ENCODE measurements at regions not wholly inside any gene's neighbourhood (a gene's known extent, or its start where the extent isn't known, plus 50 kb on each side); places are given as distances from the start of the nearest gene placed in this dataset.

DNA sequence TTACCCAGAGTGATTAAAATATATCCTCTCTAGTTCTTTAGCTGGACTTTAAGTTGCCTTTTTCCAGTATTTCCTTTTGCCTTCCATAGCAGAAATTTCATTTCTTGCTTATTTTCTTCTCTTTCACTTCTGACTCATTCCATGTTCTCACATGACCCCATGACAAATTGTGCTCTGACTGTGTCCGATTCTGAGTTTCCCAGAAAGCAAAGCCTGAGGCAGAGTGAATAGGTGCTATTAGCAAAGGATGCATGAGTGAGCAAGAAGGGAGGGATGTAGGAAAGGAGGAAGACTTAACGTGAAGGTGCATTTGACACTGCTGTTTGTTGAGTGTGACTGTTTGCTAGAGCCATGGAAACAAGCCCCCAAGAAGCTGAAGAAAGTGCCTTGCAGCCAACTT, 82.6 kb upstream of the CNTNAP4 start:
- 64 to 67% methylated on average over 2 of the region's 2 CpGs for WGBS, 2 experiments (ENCODE audit: insufficient coverage in 2 of 2)
- Histone ChIP-seq H3K9me3 (ENCODE audit: control insufficient read depth, low read length) (no peaks in the 10 kb centered on the region), H3K4me3 (ENCODE audit: extremely low read depth, insufficient read depth, low read length, poor library complexity, severe bottlenecking) (no peak overlapping the region)

DNA sequence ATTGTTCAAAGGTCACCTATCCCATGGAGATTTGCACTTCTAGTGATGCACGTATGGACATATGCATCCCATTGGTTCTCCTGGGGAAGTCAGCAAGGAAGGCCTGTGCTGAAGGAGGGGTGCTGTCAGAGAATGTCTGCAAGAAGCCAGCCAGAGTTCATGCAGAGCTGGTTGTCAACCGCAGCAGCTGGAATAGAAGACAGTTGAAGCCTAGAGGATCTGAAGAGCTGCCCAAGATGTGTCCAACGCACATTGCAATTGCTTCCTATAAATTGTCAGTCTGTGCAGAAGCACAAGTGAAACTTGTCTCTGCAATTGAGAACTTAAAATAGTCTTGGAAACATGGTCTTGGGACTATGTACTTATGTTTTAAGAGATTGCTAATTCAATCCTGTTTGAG, 82.1 kb upstream of the CNTNAP4 start:
- Histone ChIP-seq H3K27ac (ENCODE audit: low read depth, low read length, severe bottlenecking) (peak overlapping the region; percentile 78), H3K4me3 (ENCODE audit: extremely low read depth, insufficient read depth, low read length, poor library complexity, severe bottlenecking) (no peak overlapping the region), H3K9me3 (ENCODE audit: control insufficient read depth, low read length) (no peaks in the 10 kb centered on the region), H3K36me3 (ENCODE audit: control insufficient read depth, insufficient read depth, low read length) (no peaks in the 10 kb centered on the region), H3K4me1 (ENCODE audit: control insufficient read depth, insufficient read depth, low read length, poor library complexity, severe bottlenecking) (no peaks in the 10 kb centered on the region)
- 92 to 94% methylated on average over 3 of the region's 3 CpGs for whole genome bisulfite sequencing, 2 experiments (ENCODE audit: insufficient coverage in 2 of 2)

More for the DNA sequence above, 82.6 kb upstream of the CNTNAP4 start:
- Histone ChIP-seq H3K4me1 (ENCODE audit: control insufficient read depth, insufficient read depth, low read length, poor library complexity, severe bottlenecking) (no peaks in the 10 kb centered on the region), H3K27ac (ENCODE audit: low read depth, low read length, severe bottlenecking) (peak overlapping the region; percentile 78), H3K36me3 (ENCODE audit: control insufficient read depth, insufficient read depth, low read length) (no peaks in the 10 kb centered on the region)

DNA sequence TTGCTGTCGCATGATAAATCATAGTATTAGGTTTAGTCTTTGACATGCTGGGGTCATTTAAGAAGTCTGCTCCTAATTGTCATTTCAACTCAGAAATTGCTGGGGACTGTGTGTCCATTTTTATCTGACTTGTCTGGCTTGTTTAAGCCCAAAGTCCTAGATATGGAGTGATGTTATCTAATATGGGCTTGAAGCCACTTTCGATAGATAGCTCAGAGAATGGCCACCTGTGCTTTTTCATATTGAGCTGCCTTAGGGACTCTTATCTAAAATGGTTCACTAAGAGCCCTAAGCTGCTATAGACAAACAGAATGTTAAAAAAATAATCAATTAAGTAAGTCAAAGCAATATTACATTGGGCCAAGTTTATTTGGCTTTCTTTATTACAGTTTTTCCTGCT, 81.6 kb upstream of the CNTNAP4 start:
- Histone ChIP-seq H3K27ac (ENCODE audit: low read depth, low read length, severe bottlenecking) (no peak overlapping the region), H3K36me3 (ENCODE audit: control insufficient read depth, insufficient read depth, low read length) (no peaks in the 10 kb centered on the region), H3K4me3 (ENCODE audit: extremely low read depth, insufficient read depth, low read length, poor library complexity, severe bottlenecking) (no peak overlapping the region), H3K9me3 (ENCODE audit: control insufficient read depth, low read length) (no peaks in the 10 kb centered on the region), H3K4me1 (ENCODE audit: control insufficient read depth, insufficient read depth, low read length, poor library complexity, severe bottlenecking) (no peaks in the 10 kb centered on the region)
- 100% methylated on average over 1 of the region's 2 CpGs; no CpG with 5 or more reads in 1 of the 2 experiments for WGBS, 2 experiments (ENCODE audit: insufficient coverage in 2 of 2)

DNA sequence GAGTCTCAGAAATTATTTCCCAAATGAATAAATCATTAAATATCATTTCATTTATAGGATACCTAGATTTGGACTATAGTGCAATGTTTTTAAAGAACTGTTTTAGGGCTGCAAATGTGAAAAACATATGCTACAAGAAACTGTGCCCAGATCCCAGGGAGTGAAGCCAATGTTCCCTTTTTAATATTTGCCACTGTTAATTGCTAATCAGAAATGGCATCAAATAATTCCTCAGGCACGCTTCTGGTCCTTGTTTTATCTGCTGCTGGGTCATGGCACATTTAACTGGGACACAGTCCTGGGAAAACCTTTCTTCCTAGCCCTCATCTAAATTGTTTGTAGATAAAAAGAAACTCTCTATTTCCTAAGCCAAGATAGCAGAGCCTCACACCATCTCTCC, 79.3 kb upstream of the CNTNAP4 start:
- Histone ChIP-seq H3K36me3 (ENCODE audit: control insufficient read depth, insufficient read depth, low read length) (no peaks in the 10 kb centered on the region), H3K9me3 (ENCODE audit: control insufficient read depth, low read length) (no peaks in the 10 kb centered on the region), H3K4me1 (ENCODE audit: control insufficient read depth, insufficient read depth, low read length, poor library complexity, severe bottlenecking) (no peaks in the 10 kb centered on the region), H3K4me3 (ENCODE audit: extremely low read depth, insufficient read depth, low read length, poor library complexity, severe bottlenecking) (no peak overlapping the region), H3K27ac (ENCODE audit: low read depth, low read length, severe bottlenecking) (no peak overlapping the region)
- 60 to 89% methylated on average over 1 of the region's 1 CpG for WGBS, 2 experiments (ENCODE audit: insufficient coverage in 2 of 2)

DNA sequence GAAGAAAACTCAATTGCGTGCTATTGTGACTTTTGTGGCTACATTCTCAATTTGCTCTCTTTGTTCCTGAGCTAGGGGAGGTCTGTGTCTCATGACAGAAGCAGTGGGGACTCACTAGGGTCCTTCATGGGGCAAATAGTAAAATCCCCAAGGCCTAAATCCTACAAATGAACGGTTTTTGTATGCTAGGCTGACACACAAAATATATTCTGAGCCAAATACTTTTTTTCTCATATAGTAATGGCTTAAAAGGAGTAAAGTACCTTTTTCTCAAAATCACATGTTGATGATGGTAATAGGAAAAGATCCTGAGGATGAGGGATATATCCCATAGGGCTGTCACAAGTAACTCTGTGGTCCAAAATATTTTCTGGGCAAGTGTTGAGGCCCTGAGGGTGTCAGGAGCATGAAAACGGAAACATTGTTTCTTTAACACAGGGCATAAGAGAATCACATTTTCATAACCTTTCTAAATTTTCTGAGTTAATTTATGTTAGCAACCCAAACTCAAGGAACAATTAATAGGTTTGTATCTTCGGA, 77.5 kb upstream of the CNTNAP4 start:
- Histone ChIP-seq H3K36me3 (ENCODE audit: control insufficient read depth, insufficient read depth, low read length) (no peaks in the 10 kb centered on the region), H3K4me3 (ENCODE audit: extremely low read depth, insufficient read depth, low read length, poor library complexity, severe bottlenecking) (no peak overlapping the region), H3K9me3 (ENCODE audit: control insufficient read depth, low read length) (no peaks in the 10 kb centered on the region), H3K27ac (ENCODE audit: low read depth, low read length, severe bottlenecking) (no peak overlapping the region), H3K4me1 (ENCODE audit: control insufficient read depth, insufficient read depth, low read length, poor library complexity, severe bottlenecking) (no peaks in the 10 kb centered on the region)
- WGBS, 2 experiments (ENCODE audit: insufficient coverage in 2 of 2): 100% methylated on average over 2 of the region's 4 CpGs; no CpG with 5 or more reads in 1 of the 2 experiments

DNA sequence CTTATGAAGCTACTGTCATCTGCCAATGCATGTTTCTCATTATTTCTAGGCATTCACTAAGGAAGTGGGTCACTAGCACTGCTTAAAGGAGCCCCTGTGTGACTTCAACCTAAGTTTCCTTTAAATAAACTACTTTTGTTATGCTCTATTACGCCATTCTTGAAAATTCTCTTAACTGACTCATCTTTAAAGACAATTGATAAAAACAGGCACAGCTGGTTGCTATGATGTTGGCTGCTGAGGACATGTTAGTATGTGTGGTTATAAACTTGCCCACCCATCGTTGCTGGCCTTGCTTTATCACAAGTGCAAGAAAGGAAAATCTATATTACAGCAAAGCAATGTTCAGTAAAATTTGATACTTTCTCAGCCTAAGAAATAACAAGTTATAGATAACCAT, 75.8 kb upstream of the CNTNAP4 start:
- no peak overlapping the region for H3K4me3 ChIP-seq (ENCODE audit: extremely low read depth, insufficient read depth, low read length, poor library complexity, severe bottlenecking)
- no CpG with 5 or more reads among the region's 2 CpGs for WGBS, 2 experiments (ENCODE audit: insufficient coverage in 2 of 2)
- H3K27ac ChIP-seq (ENCODE audit: low read depth, low read length, severe bottlenecking): no peak overlapping the region
- H3K9me3 ChIP-seq (ENCODE audit: control insufficient read depth, low read length): no peaks in the 10 kb centered on the region
- no peaks in the 10 kb centered on the region for H3K4me1 ChIP-seq (ENCODE audit: control insufficient read depth, insufficient read depth, low read length, poor library complexity, severe bottlenecking)
- H3K36me3 ChIP-seq (ENCODE audit: control insufficient read depth, insufficient read depth, low read length): no peaks in the 10 kb centered on the region

DNA sequence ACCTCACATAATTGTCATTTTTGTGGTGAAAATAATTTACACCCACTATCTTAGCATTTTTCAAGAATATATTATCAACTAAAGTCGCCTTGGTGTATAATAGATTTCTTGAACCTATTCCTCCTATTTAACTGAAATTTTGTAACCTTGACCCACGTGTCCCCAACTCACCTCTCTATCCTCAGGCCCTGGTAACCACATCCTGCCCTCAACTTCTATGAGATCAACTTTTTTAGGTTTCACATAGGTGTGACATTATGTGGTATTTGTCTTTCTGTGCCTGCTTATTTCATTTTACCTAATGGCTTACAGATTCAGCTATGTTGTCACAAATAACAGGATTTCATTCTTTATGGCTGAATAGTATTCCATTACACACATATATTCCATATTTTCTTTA, 73.0 kb upstream of the CNTNAP4 start:
- H3K9me3 ChIP-seq (ENCODE audit: control insufficient read depth, low read length): no peaks in the 10 kb centered on the region
- no peaks in the 10 kb centered on the region for H3K36me3 ChIP-seq (ENCODE audit: control insufficient read depth, insufficient read depth, low read length)
- no peak overlapping the region for H3K27ac ChIP-seq (ENCODE audit: low read depth, low read length, severe bottlenecking)
- H3K4me1 ChIP-seq (ENCODE audit: control insufficient read depth, insufficient read depth, low read length, poor library complexity, severe bottlenecking): no peaks in the 10 kb centered on the region
- WGBS, 2 experiments (ENCODE audit: insufficient coverage in 2 of 2): 38 to 100% methylated on average over 1 of the region's 2 CpGs
- no peak overlapping the region for H3K4me3 ChIP-seq (ENCODE audit: extremely low read depth, insufficient read depth, low read length, poor library complexity, severe bottlenecking)

DNA sequence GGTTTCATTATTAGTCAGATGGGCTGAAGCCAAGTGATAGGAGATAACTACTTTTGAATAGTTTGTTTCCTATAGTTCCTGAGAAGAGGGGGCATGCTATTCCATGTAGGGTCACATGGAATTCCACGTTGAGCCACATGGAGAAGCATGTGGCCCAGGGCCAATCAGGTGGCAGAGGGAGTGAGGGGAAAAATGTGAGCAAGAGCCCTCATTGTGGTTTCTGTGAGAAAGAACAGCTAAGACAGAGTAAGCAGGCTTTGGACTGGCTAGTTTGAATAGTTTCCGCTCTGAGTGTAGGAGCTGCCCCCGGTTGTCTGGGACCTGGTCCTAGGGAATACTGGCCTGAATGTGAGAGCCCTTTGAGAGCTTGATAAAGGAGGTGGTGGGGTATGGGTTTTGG, 69.9 kb upstream of the CNTNAP4 start:
- 65 to 80% methylated on average over 1 to 3 of the region's 3 CpGs for WGBS, 2 experiments (ENCODE audit: insufficient coverage in 2 of 2)
- no peak overlapping the region for H3K27ac ChIP-seq (ENCODE audit: low read depth, low read length, severe bottlenecking)
- H3K9me3 ChIP-seq (ENCODE audit: control insufficient read depth, low read length): no peaks in the 10 kb centered on the region

DNA sequence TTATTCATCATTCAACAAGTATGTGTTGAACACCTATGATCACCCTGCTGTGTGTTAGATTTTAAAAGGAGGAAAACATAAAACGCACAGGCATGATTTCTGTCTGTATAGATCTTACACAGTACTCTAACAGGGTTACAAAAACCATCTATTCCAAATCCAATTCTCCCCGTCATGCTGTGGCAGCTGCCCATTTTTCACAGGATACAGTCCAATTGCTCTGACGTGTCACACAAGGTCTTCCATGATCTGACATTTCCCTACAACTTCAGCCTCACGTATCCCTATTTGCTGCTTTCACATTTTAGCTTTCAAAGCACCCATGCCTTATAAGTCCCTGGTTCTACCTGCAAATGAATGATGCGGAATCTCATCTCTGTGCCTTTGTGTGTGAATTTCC, 67.0 kb upstream of the CNTNAP4 start:
- Histone ChIP-seq H3K9me3 (ENCODE audit: control insufficient read depth, low read length) (no peaks in the 10 kb centered on the region), H3K4me1 (ENCODE audit: control insufficient read depth, insufficient read depth, low read length, poor library complexity, severe bottlenecking) (no peaks in the 10 kb centered on the region), H3K36me3 (ENCODE audit: control insufficient read depth, insufficient read depth, low read length) (no peaks in the 10 kb centered on the region), H3K27ac (ENCODE audit: low read depth, low read length, severe bottlenecking) (no peak overlapping the region), H3K4me3 (ENCODE audit: extremely low read depth, insufficient read depth, low read length, poor library complexity, severe bottlenecking) (no peak overlapping the region)
- WGBS, 2 experiments (ENCODE audit: insufficient coverage in 2 of 2): 95 to 96% methylated on average over 4 to 5 of the region's 5 CpGs

More for the DNA sequence above, 69.9 kb upstream of the CNTNAP4 start:
- Histone ChIP-seq H3K36me3 (ENCODE audit: control insufficient read depth, insufficient read depth, low read length) (no peaks in the 10 kb centered on the region), H3K4me1 (ENCODE audit: control insufficient read depth, insufficient read depth, low read length, poor library complexity, severe bottlenecking) (no peaks in the 10 kb centered on the region), H3K4me3 (ENCODE audit: extremely low read depth, insufficient read depth, low read length, poor library complexity, severe bottlenecking) (no peak overlapping the region)

DNA sequence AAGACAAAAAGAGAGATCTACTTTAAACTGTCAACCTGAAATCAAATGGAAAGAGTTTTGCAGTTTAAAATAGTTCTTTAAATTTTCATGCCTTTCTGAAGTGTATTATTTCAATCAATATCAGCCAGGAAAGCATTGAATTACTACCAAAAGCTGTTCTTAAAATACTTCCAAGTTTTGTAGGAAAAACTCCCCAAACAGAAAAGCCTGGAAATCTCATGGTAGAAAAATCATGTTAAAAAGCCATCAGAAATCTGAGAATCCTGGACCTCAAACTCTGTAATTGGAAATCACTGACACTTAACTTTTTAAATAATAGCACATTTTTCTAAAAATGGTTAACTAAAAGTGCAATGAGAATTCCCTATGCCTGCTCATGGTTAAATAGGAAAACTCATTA, 63.3 kb upstream of the CNTNAP4 start:
- no peaks in the 10 kb centered on the region for H3K9me3 ChIP-seq (ENCODE audit: control insufficient read depth, low read length)
- no peaks in the 10 kb centered on the region for H3K4me1 ChIP-seq (ENCODE audit: control insufficient read depth, insufficient read depth, low read length, poor library complexity, severe bottlenecking)
- H3K27ac ChIP-seq (ENCODE audit: low read depth, low read length, severe bottlenecking): no peak overlapping the region
- no peak overlapping the region for H3K4me3 ChIP-seq (ENCODE audit: extremely low read depth, insufficient read depth, low read length, poor library complexity, severe bottlenecking)
- H3K36me3 ChIP-seq (ENCODE audit: control insufficient read depth, insufficient read depth, low read length): no peaks in the 10 kb centered on the region

DNA sequence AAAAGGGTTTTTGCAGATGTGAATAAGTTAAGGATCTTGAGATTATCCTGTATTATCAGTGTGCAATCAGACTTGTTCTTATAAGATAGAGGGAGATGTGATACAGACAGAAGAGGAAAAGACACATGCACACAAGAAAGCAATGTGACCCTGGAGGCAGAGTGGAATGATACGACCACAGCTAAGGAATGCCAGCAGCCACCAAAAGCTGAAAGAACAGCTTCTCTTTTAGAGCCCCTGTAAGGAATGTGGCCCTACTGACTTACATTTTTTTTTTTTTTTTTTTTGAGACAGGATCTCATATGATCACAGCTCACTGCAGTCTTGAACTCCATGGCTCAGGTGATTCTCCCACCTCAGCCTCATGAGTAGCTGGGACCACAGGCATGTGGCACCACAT, 62.3 kb upstream of the CNTNAP4 start:
- Histone ChIP-seq H3K4me3 (ENCODE audit: extremely low read depth, insufficient read depth, low read length, poor library complexity, severe bottlenecking) (no peak overlapping the region), H3K4me1 (ENCODE audit: control insufficient read depth, insufficient read depth, low read length, poor library complexity, severe bottlenecking) (no peaks in the 10 kb centered on the region), H3K36me3 (ENCODE audit: control insufficient read depth, insufficient read depth, low read length) (no peaks in the 10 kb centered on the region), H3K9me3 (ENCODE audit: control insufficient read depth, low read length) (no peaks in the 10 kb centered on the region), H3K27ac (ENCODE audit: low read depth, low read length, severe bottlenecking) (no peak overlapping the region)
- 53 to 57% methylated on average over 1 of the region's 1 CpG for WGBS, 2 experiments (ENCODE audit: insufficient coverage in 2 of 2)
